Activated CD4-positive, alpha-beta T cell treated with anti-CD3 and anti-CD28 coated beads for 48 hours (primary cell): ENCODE measurements at regions not wholly inside any gene's neighbourhood (a gene's known extent, or its start where the extent isn't known, plus 50 kb on each side); places are given as distances from the start of the nearest gene placed in this dataset.

Source experiments
- DNase-seq: peaks from one replicate; pipeline ENCODE4 v3.0.0-alpha.2; 2020

DNA sequence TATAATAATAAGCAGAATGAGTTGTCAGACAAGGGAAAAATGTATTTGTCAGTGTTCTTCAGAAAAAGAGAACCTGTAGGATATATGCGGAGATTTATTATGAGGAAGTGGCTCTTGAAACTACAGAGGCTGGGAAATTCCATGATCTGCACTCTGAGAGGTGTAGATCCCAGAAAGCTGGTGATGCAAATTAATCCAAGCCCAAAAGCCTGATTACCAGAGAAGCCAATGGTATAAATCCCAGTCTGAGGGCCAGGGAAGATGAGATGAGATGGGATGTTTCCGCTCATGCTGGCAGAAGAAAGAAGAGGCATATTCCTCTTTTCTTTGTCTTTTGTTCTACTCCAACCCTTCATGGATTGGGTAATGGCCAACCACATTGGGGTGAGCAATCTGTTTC is 732.8 kb upstream of the IGFBP3 start:
- DNase-seq: no peak

GRCh38 chr7:46652317-46652716 is 731.2 kb upstream of the IGFBP3 start:
- DNase-seq: no peak

GRCh38 chr7:46651561-46652088 is 730.6 kb upstream of the IGFBP3 start:
- no peak for DNase-seq

- no peak for DNase-seq
Observed at GRCh38 chr7:46651070-46651469, 730.0 kb upstream of the IGFBP3 start.

DNA sequence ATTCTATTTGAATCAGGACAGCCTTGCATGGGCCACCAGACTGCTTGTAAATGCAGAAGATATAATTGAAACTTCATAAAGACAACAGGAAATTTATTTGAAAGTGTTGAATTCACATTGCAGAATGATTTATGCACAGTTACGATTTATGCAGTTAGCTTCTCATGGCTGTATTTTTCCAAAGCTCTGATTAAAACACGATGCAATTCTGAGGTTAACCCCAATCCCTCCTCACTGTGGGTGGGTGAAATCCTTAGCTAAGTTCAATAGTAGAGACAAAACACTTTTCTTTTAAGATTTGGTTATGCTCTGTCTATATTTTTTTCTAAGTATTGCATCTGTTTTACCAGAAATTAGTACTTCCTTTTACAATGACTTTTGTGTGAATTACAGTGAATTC is 728.8 kb upstream of the IGFBP3 start:
- no peak for DNase-seq

- DNase-seq: no peak
Observed at GRCh38 chr7:46637793-46638735, 717.0 kb upstream of the IGFBP3 start.

- no peak for DNase-seq
Observed at GRCh38 chr7:46636022-46636421, 715.0 kb upstream of the IGFBP3 start.

- DNase-seq: no peak
Observed at GRCh38 chr7:46633630-46634240, 712.7 kb upstream of the IGFBP3 start.

- DNase-seq: no peak
Observed at GRCh38 chr7:46633200-46633599, 712.1 kb upstream of the IGFBP3 start.

- no peak for DNase-seq
Observed at GRCh38 chr7:46630031-46630430, 709.0 kb upstream of the IGFBP3 start.

DNA sequence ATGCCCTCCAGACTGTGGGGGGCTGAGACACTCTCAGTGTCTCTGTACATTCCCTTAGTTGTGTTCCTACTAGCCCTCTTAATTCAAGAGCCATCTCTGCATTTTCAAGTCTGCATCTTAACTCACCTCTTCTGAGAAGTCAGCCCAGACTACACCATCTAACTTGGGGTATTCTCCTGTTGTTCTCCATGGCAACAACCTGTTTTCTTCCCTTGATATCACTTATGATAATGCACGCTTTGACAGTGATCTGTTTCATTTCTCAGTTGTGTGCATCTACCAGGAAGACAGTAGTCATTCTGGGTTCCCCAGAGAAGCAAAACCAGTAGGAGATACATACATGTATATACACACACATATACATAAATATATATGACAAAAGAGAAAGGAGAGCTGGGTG is 707.3 kb upstream of the IGFBP3 start:
- DNase-seq: no peak

GRCh38 chr7:46626691-46627310 is 705.7 kb upstream of the IGFBP3 start:
- no peak for DNase-seq

DNA sequence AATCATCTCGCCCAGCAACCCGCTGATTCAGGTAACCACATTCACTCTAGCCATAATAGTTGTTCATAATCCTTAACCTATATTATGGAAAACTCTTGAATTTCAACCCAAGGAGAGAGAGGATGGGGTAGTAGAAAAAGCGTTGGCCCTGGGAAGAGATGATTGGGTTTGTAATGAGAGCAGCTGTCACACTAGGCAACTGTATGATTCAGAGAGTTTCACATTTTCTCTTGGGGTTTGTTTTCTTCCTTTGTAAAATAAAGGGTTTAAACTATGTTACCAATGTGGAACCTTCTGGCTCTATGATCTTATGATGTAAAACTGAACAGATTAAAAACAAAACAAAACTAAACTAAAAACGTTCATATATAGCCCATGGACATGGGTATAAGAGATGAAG is 705.2 kb upstream of the IGFBP3 start:
- no peak for DNase-seq

DNA sequence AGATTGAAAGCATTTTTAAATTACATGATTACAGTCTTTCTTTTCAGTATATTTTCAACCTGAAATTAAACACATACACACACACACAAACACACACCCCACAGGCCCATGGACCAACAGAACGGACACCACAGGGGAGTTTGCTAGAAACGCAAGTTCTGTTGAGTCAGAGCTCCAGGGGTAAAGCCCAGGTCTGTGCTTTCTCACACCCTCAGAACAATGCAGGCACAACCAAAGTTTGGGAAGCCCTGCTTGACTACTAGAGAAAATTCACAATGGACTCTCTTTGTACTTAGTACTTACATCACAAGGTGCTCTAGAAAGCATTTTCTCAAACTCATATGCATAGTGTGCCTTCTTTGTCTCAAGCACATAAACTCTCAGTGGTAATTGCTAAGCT is 704.0 kb upstream of the IGFBP3 start:
- no peak for DNase-seq

- DNase-seq: no peak
Observed at GRCh38 chr7:46622251-46622650, 701.2 kb upstream of the IGFBP3 start.

DNA sequence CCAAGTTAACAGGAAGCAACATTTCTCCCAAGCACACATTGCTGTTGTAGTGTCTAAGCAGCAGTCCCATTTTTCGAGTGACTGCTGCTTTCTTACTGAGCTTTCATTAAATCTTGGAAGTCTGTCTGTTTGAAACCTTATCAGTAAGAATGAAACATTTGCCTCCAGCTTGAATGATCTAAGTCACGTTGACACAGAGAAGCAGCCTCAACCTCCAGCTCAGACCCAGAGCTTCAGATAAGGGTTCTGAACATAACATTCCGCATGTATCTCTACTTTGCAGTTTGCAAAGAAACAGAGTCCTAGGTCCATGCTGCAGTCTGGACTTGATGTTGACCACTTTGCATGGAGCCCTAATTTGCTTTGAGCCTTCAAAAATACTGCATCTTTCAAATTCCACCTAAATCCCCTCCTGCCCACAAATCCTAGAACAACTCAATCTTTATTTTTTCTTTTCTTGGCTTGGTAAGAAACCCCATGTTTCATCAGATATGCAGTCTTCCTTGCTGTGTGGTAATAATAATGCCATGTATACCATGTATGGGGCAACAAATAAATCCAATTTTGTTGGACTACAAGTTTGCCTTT is 698.7 kb upstream of the IGFBP3 start:
- DNase-seq: no peak

DNA sequence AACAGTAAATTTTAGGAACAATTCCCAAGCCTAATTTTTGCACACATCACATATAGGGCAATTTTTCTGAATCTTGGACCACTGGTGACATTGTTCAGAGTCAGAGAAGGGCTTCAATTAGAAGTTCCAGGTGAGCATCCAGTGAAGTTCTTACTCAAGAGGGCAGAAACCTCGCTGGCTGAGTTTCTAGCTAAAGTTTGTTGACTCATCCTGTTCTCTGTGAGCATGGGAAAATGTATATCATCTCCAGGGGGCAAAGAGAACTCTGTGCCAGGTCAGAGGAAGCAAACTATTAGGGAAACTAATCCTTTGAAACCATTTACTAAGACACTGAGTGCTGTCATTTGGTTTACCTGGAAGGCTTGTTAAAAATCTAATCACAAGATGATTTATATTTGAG is 695.6 kb upstream of the IGFBP3 start:
- DNase-seq: no peak

GRCh38 chr7:46613551-46613950 is 692.5 kb upstream of the IGFBP3 start:
- DNase-seq: no peak

DNA sequence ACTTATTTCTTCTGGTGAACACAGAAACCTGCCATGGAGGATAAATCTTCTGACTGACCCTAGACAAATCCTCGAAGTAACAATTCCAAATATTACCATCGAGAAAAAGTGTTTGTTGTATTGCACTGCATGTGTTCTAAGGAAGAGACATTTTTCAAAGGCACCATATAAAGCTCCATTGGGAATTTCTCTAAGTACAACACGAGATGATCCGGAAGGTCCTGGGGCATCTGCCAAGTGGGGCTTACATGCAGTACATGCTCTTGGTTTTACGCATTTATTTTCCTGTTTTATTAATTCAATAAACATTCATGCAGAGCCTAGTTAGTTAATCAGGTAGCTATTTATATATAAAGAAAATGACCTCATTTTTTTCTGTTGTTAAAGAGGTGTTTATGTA is 692.0 kb upstream of the IGFBP3 start:
- no peak for DNase-seq

DNA sequence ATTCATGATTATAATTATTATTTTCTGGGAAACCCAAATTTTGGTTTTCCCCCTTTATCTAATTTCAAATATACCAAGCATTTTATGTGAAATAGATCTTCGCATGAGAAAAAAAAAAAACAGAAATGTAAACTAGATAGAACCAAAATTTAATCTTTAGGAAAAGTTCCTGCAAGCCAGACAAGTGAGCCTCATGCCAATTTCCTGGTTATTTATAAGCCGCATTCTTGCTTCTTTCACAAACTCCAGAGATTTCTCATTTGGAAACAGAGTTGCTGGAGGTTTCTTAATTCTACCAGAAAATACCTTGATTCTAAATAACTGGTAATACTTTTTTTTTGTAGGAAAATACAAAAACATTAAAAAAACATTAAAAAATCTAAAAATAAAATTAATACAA is 690.4 kb upstream of the IGFBP3 start:
- no peak for DNase-seq

DNA sequence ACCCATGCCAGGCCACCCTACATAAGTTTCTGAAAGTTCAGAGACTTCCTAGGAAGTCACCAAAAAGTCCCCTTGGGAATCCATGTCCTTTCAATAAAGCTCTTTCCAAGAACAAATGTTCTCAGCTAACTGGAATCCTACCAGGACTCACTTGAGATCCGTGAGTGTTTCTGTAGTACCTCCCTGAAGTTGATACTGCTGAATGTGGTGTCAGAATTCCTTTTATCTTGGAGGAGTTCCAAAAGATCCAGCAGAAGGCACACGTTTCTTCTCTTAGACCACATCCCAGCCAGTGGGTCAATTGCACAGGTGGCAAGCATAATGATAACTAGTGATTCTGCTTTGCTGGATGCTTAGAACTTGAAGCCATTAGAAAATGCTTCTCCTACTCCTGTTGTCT is 689.7 kb upstream of the IGFBP3 start:
- DNase-seq: no peak

- no peak for DNase-seq
Observed at GRCh38 chr7:46607176-46607575, 686.1 kb upstream of the IGFBP3 start.

DNA sequence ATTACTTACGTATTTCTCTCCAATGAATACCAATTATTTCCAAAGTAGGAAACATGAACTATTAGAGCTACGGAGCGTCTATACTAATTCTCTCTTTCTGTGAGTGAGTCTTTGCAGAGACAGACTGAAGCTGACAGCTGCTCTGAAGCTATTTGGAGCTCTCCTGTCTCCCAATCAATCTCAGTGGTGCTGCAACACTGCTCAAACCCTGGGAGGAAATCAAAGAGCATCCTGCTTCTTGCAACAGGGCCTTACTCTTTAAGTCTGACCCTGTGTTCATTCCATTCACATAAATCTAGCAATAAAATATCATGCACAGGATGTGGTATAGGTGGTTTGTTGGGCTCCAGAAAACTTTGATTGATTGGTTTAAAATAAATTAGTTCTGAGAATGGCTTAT is 685.7 kb upstream of the IGFBP3 start:
- no peak for DNase-seq
